Loucy (cell line): ENCODE measurements at regions not wholly inside any gene's neighbourhood (a gene's known extent, or its start where the extent isn't known, plus 50 kb on each side); places are given as distances from the start of the nearest gene placed in this dataset.

ENCODE experiments used
- H2AFZ ChIP-seq: fragments of 200-600 bp; sonication (generic); 2 replicates; pipeline ENCODE4 v1.6.0; 2016; ENCODE audit warnings: antibody characterized with exemption, mild to moderate bottlenecking, low read length, moderate library complexity
- H3F3A ChIP-seq: fragments of 200-600 bp; 2 replicates; pipeline ENCODE4 v1.6.0; 2016; ENCODE audit warnings: antibody characterized with exemption, low read depth, mild to moderate bottlenecking
- H3K27me3 ChIP-seq: fragments of 200-600 bp; sonication (generic); 2 replicates; pipeline ENCODE4 v1.6.1; 2014; ENCODE audit warnings: low read length, mild to moderate bottlenecking; ENCODE audit not compliant: insufficient read depth, poor library complexity, severe bottlenecking
- H3K36me3 ChIP-seq: fragments of 200-600 bp; sonication (generic); 2 replicates; pipeline ENCODE4 v1.6.1; 2016; ENCODE audit warnings: low read length; ENCODE audit not compliant: insufficient read depth
- H3K4me1 ChIP-seq: fragments of 200-600 bp; sonication (generic); 2 replicates; pipeline ENCODE4 v1.5.1; 2014; ENCODE audit warnings: low read length, mild to moderate bottlenecking; ENCODE audit not compliant: insufficient read depth, poor library complexity, severe bottlenecking
- H3K4me2 ChIP-seq: fragments of 200-600 bp; sonication (generic); 2 replicates; pipeline ENCODE4 v1.6.0; 2014; ENCODE audit warnings: antibody characterized with exemption, low read length, low read depth, mild to moderate bottlenecking; ENCODE audit not compliant: poor library complexity, severe bottlenecking
- H3K4me3 ChIP-seq: fragments of 200-600 bp; sonication (generic); 2 replicates; pipeline ENCODE4 v1.5.1; 2014; ENCODE audit warnings: low read length, mild to moderate bottlenecking, mixed read lengths; ENCODE audit not compliant: poor library complexity, severe bottlenecking
- H3K79me2 ChIP-seq: fragments of 200-600 bp; sonication (generic); 2 replicates; pipeline ENCODE4 v1.6.1; 2014; ENCODE audit warnings: low read length; ENCODE audit not compliant: insufficient read depth
- H3K9ac ChIP-seq: fragments of 200-600 bp; sonication (generic); 2 replicates; pipeline ENCODE4 v1.6.0; 2014; ENCODE audit warnings: mild to moderate bottlenecking, low read depth, low read length, moderate library complexity; ENCODE audit not compliant: poor library complexity, severe bottlenecking
- H3K9me2 ChIP-seq: fragments of 200-600 bp; sonication (generic); replicated peaks from 2 replicates; pipeline ENCODE4 v1.6.1; 2016; ENCODE audit warnings: low read depth, low read length, mixed read lengths
- H3K9me3 ChIP-seq: fragments of 200-600 bp; sonication (generic); 2 replicates; pipeline ENCODE4 v1.6.1; 2014; ENCODE audit warnings: mild to moderate bottlenecking, antibody characterized with exemption, low read length, low read depth; ENCODE audit not compliant: insufficient read depth
- H4K20me1 ChIP-seq: fragments of 200-600 bp; sonication (generic); 2 replicates; pipeline ENCODE4 v1.6.0; 2014; ENCODE audit warnings: antibody characterized with exemption, low read length, mild to moderate bottlenecking; ENCODE audit not compliant: insufficient read depth, poor library complexity, severe bottlenecking
- CTCF ChIP-seq: fragments of 200-600 bp; sonication (generic); conservative IDR thresholded peaks from 2 replicates; pipeline ENCODE4 v1.5.1; 2014; ENCODE audit warnings: mild to moderate bottlenecking, antibody characterized with exemption, low read length
- EZH2phosphoT487 ChIP-seq: fragments of 200-600 bp; IDR thresholded peaks from 2 replicates; pipeline ENCODE4 v1.6.1; 2018; ENCODE audit warnings: antibody characterized with exemption, mild to moderate bottlenecking, moderate library complexity, borderline replicate concordance

- Histone ChIP-seq H3K4me3 (no peak overlapping the region), H3K36me3 (no peaks in the 10 kb centered on the region), H2AFZ (no peak overlapping the region), H3K27me3 (no peaks in the 10 kb centered on the region), H3K4me1 (no peaks in the 10 kb centered on the region), H4K20me1 (no peaks in the 10 kb centered on the region), H3K9me3 (no peaks in the 10 kb centered on the region), H3K9ac (no peak overlapping the region), H3K9me2 (no peaks in the 10 kb centered on the region), H3F3A (no peaks in the 10 kb centered on the region), H3K4me2 (no peak overlapping the region), H3K79me2 (no peaks in the 10 kb centered on the region)
- no peak for TF ChIP-seq CTCF
- no peak for TF ChIP-seq EZH2phosphoT487
Measured at GRCh38 chr14:34187519-34188044, 236.7 kb upstream of the EGLN3 start.

GRCh38 chr14:34187061-34187460, 236.2 kb upstream of the EGLN3 start:
- H4K20me1 ChIP-seq = no peaks in the 10 kb centered on the region
- no peaks in the 10 kb centered on the region for H3K36me3 ChIP-seq
- no peaks in the 10 kb centered on the region for H3K9me3 ChIP-seq
- H3K4me1 ChIP-seq = no peaks in the 10 kb centered on the region
- no peak for TF ChIP-seq EZH2phosphoT487
- no peak for TF ChIP-seq CTCF
- no peak overlapping the region for H3K9ac ChIP-seq
- H3K4me2 ChIP-seq = no peak overlapping the region
- no peaks in the 10 kb centered on the region for H3K79me2 ChIP-seq
- no peak overlapping the region for H2AFZ ChIP-seq
- no peaks in the 10 kb centered on the region for H3K9me2 ChIP-seq
- no peak overlapping the region for H3K4me3 ChIP-seq
- no peaks in the 10 kb centered on the region for H3F3A ChIP-seq
- no peaks in the 10 kb centered on the region for H3K27me3 ChIP-seq

- TF ChIP-seq EZH2phosphoT487 = no peak
- Histone ChIP-seq H3K9me2 (no peaks in the 10 kb centered on the region), H3K4me2 (no peak overlapping the region), H3K9me3 (no peaks in the 10 kb centered on the region), H2AFZ (no peak overlapping the region), H3K36me3 (no peaks in the 10 kb centered on the region), H3F3A (no peaks in the 10 kb centered on the region), H3K9ac (no peak overlapping the region), H3K4me1 (no peaks in the 10 kb centered on the region), H4K20me1 (no peaks in the 10 kb centered on the region), H3K79me2 (no peaks in the 10 kb centered on the region), H3K27me3 (no peaks in the 10 kb centered on the region), H3K4me3 (no peak overlapping the region)
Measured at GRCh38 chr14:34184126-34184525, 233.3 kb upstream of the EGLN3 start.

GRCh38 chr14:34183478-34183877, 232.6 kb upstream of the EGLN3 start:
- Histone ChIP-seq H3K9me2 (no peaks in the 10 kb centered on the region), H3K36me3 (no peaks in the 10 kb centered on the region), H4K20me1 (no peaks in the 10 kb centered on the region), H3K9me3 (no peaks in the 10 kb centered on the region), H3K79me2 (no peaks in the 10 kb centered on the region), H3K4me2 (no peak overlapping the region), H3K4me1 (no peaks in the 10 kb centered on the region), H2AFZ (no peak overlapping the region), H3K27me3 (no peaks in the 10 kb centered on the region), H3K4me3 (no peak overlapping the region), H3K9ac (no peak overlapping the region), H3F3A (no peaks in the 10 kb centered on the region)
- TF ChIP-seq EZH2phosphoT487 (no peak), CTCF (no peak)
